Liver (tissue), 8 donors: ENCODE measurements at regions not wholly inside any gene's neighbourhood (a gene's known extent, or its start where the extent isn't known, plus 50 kb on each side); places are given as distances from the start of the nearest gene placed in this dataset.

ENCODE experiments used
- DNase-seq: peaks from one replicate; pipeline ENCODE4 v3.0.0-alpha.2; 2017; ENCODE audit warnings: low spot score
- H3K27ac ChIP-seq, 2 donors: one replicate each; pipeline ENCODE4 v1.7.0; 2013; ENCODE audit warnings: inconsistent platforms in 2 of 2, low read length in 2 of 2, control low read depth in 1 of 2, low read depth in 1 of 2, mild to moderate bottlenecking in 1 of 2
- H3K27me3 ChIP-seq, 4 donors: one replicate each; pipeline versions ENCODE4 v1.6.1 to v1.7.0; 2013; ENCODE audit warnings: low read length in 3 of 4, inconsistent platforms in 1 of 4, mild to moderate bottlenecking in 1 of 4, moderate library complexity in 1 of 4; ENCODE audit not compliant: control insufficient read depth in 4 of 4, insufficient read depth in 4 of 4
- H3K36me3 ChIP-seq, 4 donors: one replicate each; pipeline versions ENCODE4 v1.6.1 to v1.7.0; 2013; ENCODE audit warnings: low read length in 3 of 4, mild to moderate bottlenecking in 3 of 4, low read depth in 1 of 4, moderate library complexity in 1 of 4; ENCODE audit not compliant: control insufficient read depth in 4 of 4, insufficient read depth in 3 of 4
- H3K4me1 ChIP-seq, 4 donors: one replicate each; pipeline versions ENCODE4 v1.6.1 to v1.7.0; 2013; ENCODE audit warnings: low read length in 3 of 4, mild to moderate bottlenecking in 3 of 4, moderate library complexity in 1 of 4; ENCODE audit not compliant: control insufficient read depth in 4 of 4, insufficient read depth in 4 of 4
- H3K4me3 ChIP-seq, 3 donors: one replicate each; pipeline versions ENCODE4 v1.6.1 to v1.7.0; 2013; ENCODE audit warnings: low read length in 3 of 3, control low read depth in 1 of 3, low read depth in 1 of 3, mild to moderate bottlenecking in 1 of 3
- H3K9ac ChIP-seq, 2 donors: one replicate each; pipeline ENCODE4 v1.7.0; 2013; ENCODE audit warnings: low read length in 2 of 2, mild to moderate bottlenecking in 2 of 2, moderate library complexity in 2 of 2, control low read depth in 1 of 2, low read depth in 1 of 2
- H3K9me3 ChIP-seq, 4 donors: one replicate each; pipeline versions ENCODE4 v1.6.1 to v1.7.0; 2013; ENCODE audit warnings: low read length in 3 of 4; ENCODE audit not compliant: control insufficient read depth in 4 of 4
- EGR1 ChIP-seq, 2 donors: IDR thresholded peaks; 2 replicates each; pipeline ENCODE4 v1.6.1; 2016 to 2018; ENCODE audit warnings: antibody characterized with exemption in 2 of 2, low read depth in 2 of 2
- FOXA1 ChIP-seq: IDR thresholded peaks from 2 replicates; pipeline ENCODE4 v1.6.1; 2016; ENCODE audit warnings: antibody characterized with exemption
- FOXA2 ChIP-seq: IDR thresholded peaks from 2 replicates; pipeline ENCODE4 v1.6.1; 2016; ENCODE audit warnings: antibody characterized with exemption
- GABPA ChIP-seq, 2 donors: IDR thresholded peaks in 1 of 2; conservative IDR thresholded peaks in 1 of 2; 2 replicates each; pipeline ENCODE4 v1.6.1; 2016; ENCODE audit warnings: antibody characterized with exemption in 2 of 2, mild to moderate bottlenecking in 1 of 2, moderate library complexity in 1 of 2
- HNF4A ChIP-seq, 2 donors: conservative IDR thresholded peaks; 2 replicates each; pipeline ENCODE4 v1.6.1; 2016; ENCODE audit warnings: antibody characterized with exemption in 2 of 2, mild to moderate bottlenecking in 2 of 2
- HNF4G ChIP-seq: IDR thresholded peaks from 2 replicates; pipeline ENCODE4 v1.6.1; 2016; ENCODE audit warnings: antibody characterized with exemption
- JUND ChIP-seq, 2 donors: IDR thresholded peaks; 2 replicates each; pipeline ENCODE4 v1.6.1; 2016; ENCODE audit warnings: antibody characterized with exemption in 2 of 2
- NR2F2 ChIP-seq: IDR thresholded peaks from 2 replicates; pipeline ENCODE4 v1.6.1; 2016; ENCODE audit warnings: antibody characterized with exemption
- RAD21 ChIP-seq, 2 donors: IDR thresholded peaks; 2 replicates each; pipeline ENCODE4 v1.6.1; 2016; ENCODE audit warnings: antibody characterized with exemption in 2 of 2, mild to moderate bottlenecking in 2 of 2
- RXRA ChIP-seq, 2 donors: IDR thresholded peaks; 2 replicates each; pipeline ENCODE4 v1.6.1; 2017 to 2018; ENCODE audit warnings: antibody characterized with exemption in 2 of 2, mild to moderate bottlenecking in 1 of 2
- SP1 ChIP-seq: IDR thresholded peaks from 2 replicates; pipeline ENCODE4 v1.6.1; 2018; ENCODE audit warnings: antibody characterized with exemption, mild to moderate bottlenecking
- TAF1 ChIP-seq: conservative IDR thresholded peaks from 2 replicates; pipeline ENCODE4 v1.6.1; 2016; ENCODE audit warnings: antibody characterized with exemption, mild to moderate bottlenecking
- YY1 ChIP-seq: IDR thresholded peaks from 2 replicates; pipeline ENCODE4 v1.6.1; 2016; ENCODE audit warnings: antibody characterized with exemption, mild to moderate bottlenecking
- WGBS: extraction: QIAGEN DNeasy Blood & Tissue Kit; methylation state at CpG from one replicate; pipeline ENCODE4 v1.1.7; 2013; 5-methylcytosine and 5-hydroxymethylcytosine counted together
- TF ChIP-seq, protein P1 (sequence below): IDR thresholded peaks from 2 replicates; pipeline ENCODE4 v1.6.1; 2016; ENCODE audit warnings: antibody characterized with exemption
- TF ChIP-seq, protein P2 (sequence below): fragments of 150-350 bp; IDR thresholded peaks from 2 replicates; pipeline ENCODE4 v1.5.1; 2017; ENCODE audit warnings: improper control_type of control experiment, low read depth, low read length; ENCODE audit not compliant: missing input control
- TF ChIP-seq, protein P3 (sequence below): IDR thresholded peaks from 2 replicates; pipeline ENCODE4 v1.6.1; 2016; ENCODE audit warnings: antibody characterized with exemption, mild to moderate bottlenecking
- TF ChIP-seq, protein P4 (sequence below): IDR thresholded peaks from 2 replicates; pipeline ENCODE4 v1.6.1; 2016; ENCODE audit warnings: antibody characterized with exemption
- TF ChIP-seq, protein P5 (sequence below): IDR thresholded peaks from 2 replicates; pipeline ENCODE4 v1.6.1; 2016; ENCODE audit warnings: antibody characterized with exemption
- donor health status: healthy.
- donor health status: healthy.
- donor health status: healthy.
- donor health status: healthy.
- donor health status: healthy.

DNA sequence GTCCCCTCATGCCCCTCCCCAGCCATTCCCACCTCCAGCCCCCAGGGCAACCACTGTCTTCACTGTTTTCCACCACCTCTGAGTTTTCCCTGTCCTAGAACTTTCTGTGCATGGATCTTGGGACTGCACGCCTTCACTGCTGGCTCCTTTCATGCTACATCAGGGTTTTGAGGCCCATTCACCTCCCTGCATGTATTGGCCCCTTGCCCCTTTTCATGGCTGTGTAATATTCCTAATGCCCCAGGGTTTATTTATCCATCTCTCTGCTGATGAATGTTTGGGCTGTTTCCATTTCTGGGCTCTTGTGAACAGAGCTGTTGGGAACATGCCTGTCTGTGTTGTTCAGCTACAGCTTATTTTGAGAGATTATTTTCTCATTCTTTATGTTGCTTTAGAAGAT, 205.0 kb downstream of the RBFOX3 start:
- Histone ChIP-seq H3K36me3 (no peaks in the 10 kb centered on the region), H3K27ac (no peak overlapping the region), H3K27me3 (peaks cover 0 to 6% (median 3%) of the 10 kb centered on the region in 4 donors), H3K4me3 (no peak overlapping the region), H3K4me1 (peaks cover 0 to 6% (median under 1%) of the 10 kb centered on the region in 4 donors), H3K9me3 (no peaks in the 10 kb centered on the region), H3K9ac (no peak overlapping the region)
- 70% methylated on average over 1 of the region's 1 CpG for WGBS
- TF ChIP-seq, protein P1, sequence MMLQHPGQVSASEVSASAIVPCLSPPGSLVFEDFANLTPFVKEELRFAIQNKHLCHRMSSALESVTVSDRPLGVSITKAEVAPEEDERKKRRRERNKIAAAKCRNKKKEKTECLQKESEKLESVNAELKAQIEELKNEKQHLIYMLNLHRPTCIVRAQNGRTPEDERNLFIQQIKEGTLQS = no peak
- TF ChIP-seq NR2F2 (no peak), YY1 (no peak), GABPA (IDR thresholded peaks at IDR 0.05 in 1 of 2, conservative IDR thresholded peaks at IDR 0.05 in 1 of 2) (no peak), FOXA1 (no peak), TAF1 (no peak), RXRA (IDR thresholded peaks at IDR 0.05) (no peak), EGR1 (IDR thresholded peaks at IDR 0.05; ENCODE audit: low read depth in 2 of 2) (no peak), RAD21 (IDR thresholded peaks at IDR 0.05) (no peak), FOXA2 (no peak), HNF4A (conservative IDR thresholded peaks at IDR 0.05) (no peak), JUND (IDR thresholded peaks at IDR 0.05) (no peak), HNF4G (no peak), SP1 (no peak)
- TF ChIP-seq, protein P2, sequence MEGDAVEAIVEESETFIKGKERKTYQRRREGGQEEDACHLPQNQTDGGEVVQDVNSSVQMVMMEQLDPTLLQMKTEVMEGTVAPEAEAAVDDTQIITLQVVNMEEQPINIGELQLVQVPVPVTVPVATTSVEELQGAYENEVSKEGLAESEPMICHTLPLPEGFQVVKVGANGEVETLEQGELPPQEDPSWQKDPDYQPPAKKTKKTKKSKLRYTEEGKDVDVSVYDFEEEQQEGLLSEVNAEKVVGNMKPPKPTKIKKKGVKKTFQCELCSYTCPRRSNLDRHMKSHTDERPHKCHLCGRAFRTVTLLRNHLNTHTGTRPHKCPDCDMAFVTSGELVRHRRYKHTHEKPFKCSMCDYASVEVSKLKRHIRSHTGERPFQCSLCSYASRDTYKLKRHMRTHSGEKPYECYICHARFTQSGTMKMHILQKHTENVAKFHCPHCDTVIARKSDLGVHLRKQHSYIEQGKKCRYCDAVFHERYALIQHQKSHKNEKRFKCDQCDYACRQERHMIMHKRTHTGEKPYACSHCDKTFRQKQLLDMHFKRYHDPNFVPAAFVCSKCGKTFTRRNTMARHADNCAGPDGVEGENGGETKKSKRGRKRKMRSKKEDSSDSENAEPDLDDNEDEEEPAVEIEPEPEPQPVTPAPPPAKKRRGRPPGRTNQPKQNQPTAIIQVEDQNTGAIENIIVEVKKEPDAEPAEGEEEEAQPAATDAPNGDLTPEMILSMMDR = no peak
- TF ChIP-seq, protein P3, sequence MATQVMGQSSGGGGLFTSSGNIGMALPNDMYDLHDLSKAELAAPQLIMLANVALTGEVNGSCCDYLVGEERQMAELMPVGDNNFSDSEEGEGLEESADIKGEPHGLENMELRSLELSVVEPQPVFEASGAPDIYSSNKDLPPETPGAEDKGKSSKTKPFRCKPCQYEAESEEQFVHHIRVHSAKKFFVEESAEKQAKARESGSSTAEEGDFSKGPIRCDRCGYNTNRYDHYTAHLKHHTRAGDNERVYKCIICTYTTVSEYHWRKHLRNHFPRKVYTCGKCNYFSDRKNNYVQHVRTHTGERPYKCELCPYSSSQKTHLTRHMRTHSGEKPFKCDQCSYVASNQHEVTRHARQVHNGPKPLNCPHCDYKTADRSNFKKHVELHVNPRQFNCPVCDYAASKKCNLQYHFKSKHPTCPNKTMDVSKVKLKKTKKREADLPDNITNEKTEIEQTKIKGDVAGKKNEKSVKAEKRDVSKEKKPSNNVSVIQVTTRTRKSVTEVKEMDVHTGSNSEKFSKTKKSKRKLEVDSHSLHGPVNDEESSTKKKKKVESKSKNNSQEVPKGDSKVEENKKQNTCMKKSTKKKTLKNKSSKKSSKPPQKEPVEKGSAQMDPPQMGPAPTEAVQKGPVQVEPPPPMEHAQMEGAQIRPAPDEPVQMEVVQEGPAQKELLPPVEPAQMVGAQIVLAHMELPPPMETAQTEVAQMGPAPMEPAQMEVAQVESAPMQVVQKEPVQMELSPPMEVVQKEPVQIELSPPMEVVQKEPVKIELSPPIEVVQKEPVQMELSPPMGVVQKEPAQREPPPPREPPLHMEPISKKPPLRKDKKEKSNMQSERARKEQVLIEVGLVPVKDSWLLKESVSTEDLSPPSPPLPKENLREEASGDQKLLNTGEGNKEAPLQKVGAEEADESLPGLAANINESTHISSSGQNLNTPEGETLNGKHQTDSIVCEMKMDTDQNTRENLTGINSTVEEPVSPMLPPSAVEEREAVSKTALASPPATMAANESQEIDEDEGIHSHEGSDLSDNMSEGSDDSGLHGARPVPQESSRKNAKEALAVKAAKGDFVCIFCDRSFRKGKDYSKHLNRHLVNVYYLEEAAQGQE = no peak
- TF ChIP-seq, protein P4, sequence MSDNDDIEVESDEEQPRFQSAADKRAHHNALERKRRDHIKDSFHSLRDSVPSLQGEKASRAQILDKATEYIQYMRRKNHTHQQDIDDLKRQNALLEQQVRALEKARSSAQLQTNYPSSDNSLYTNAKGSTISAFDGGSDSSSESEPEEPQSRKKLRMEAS = no peak
- TF ChIP-seq, protein P5, sequence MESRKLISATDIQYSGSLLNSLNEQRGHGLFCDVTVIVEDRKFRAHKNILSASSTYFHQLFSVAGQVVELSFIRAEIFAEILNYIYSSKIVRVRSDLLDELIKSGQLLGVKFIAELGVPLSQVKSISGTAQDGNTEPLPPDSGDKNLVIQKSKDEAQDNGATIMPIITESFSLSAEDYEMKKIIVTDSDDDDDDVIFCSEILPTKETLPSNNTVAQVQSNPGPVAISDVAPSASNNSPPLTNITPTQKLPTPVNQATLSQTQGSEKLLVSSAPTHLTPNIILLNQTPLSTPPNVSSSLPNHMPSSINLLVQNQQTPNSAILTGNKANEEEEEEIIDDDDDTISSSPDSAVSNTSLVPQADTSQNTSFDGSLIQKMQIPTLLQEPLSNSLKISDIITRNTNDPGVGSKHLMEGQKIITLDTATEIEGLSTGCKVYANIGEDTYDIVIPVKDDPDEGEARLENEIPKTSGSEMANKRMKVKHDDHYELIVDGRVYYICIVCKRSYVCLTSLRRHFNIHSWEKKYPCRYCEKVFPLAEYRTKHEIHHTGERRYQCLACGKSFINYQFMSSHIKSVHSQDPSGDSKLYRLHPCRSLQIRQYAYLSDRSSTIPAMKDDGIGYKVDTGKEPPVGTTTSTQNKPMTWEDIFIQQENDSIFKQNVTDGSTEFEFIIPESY = no peak
- DNase-seq = no peak
